ENCODE measurements at regions not wholly inside any gene's neighbourhood (a gene's known extent, or its start where the extent isn't known, plus 50 kb on each side); places are given as distances from the start of the nearest gene placed in this dataset.

GRCh38 chr1:233444484-233444883 is 117.0 kb downstream of the MAP3K21 start:
- no peak overlapping the region for H3K4me3 Mint-ChIP-seq (ENCODE audit: unreplicated experiment)
- H3K27ac Mint-ChIP-seq (ENCODE audit: unreplicated experiment): no peak overlapping the region
- peaks cover 5% of the 10 kb centered on the region for H3K36me3 Mint-ChIP-seq (ENCODE audit: unreplicated experiment)
- TF ChIP-seq CTCF (IDR thresholded peaks at IDR 0.05; ENCODE audit: partially characterized antibody, unreplicated experiment): no peak
- peaks cover 6% of the 10 kb centered on the region for H3K27me3 Mint-ChIP-seq (ENCODE audit: unreplicated experiment)
- no peak for DNase-seq
- H3K9me3 Mint-ChIP-seq (ENCODE audit: unreplicated experiment): no peaks in the 10 kb centered on the region
- no peaks in the 10 kb centered on the region for H3K4me1 Mint-ChIP-seq (ENCODE audit: low read depth, unreplicated experiment)

GRCh38 chr1:233445737-233446136 is 118.2 kb downstream of the MAP3K21 start:
- no peaks in the 10 kb centered on the region for H3K4me1 Mint-ChIP-seq (ENCODE audit: low read depth, unreplicated experiment)
- no peak for DNase-seq
- no peaks in the 10 kb centered on the region for H3K9me3 Mint-ChIP-seq (ENCODE audit: unreplicated experiment)
- no peak for TF ChIP-seq CTCF (IDR thresholded peaks at IDR 0.05; ENCODE audit: partially characterized antibody, unreplicated experiment)
- peaks cover 5% of the 10 kb centered on the region for H3K36me3 Mint-ChIP-seq (ENCODE audit: unreplicated experiment)
- no peak overlapping the region for H3K27ac Mint-ChIP-seq (ENCODE audit: unreplicated experiment)
- H3K27me3 Mint-ChIP-seq (ENCODE audit: unreplicated experiment): peaks cover 6% of the 10 kb centered on the region
- H3K4me3 Mint-ChIP-seq (ENCODE audit: unreplicated experiment): no peak overlapping the region

- no peaks in the 10 kb centered on the region for H3K9me3 Mint-ChIP-seq (ENCODE audit: unreplicated experiment)
- no peak overlapping the region for H3K27ac Mint-ChIP-seq (ENCODE audit: unreplicated experiment)
- H3K4me1 Mint-ChIP-seq (ENCODE audit: low read depth, unreplicated experiment): no peaks in the 10 kb centered on the region
- TF ChIP-seq CTCF (IDR thresholded peaks at IDR 0.05; ENCODE audit: partially characterized antibody, unreplicated experiment): no peak
- H3K36me3 Mint-ChIP-seq (ENCODE audit: unreplicated experiment): peaks cover 5% of the 10 kb centered on the region
- peaks cover 4% of the 10 kb centered on the region for H3K27me3 Mint-ChIP-seq (ENCODE audit: unreplicated experiment)
- H3K4me3 Mint-ChIP-seq (ENCODE audit: unreplicated experiment): no peak overlapping the region
- DNase-seq: no peak
These were observed 119.4 kb downstream of the MAP3K21 start for GRCh38 chr1:233446935-233447334.

GRCh38 chr1:233448109-233448689 is 120.7 kb downstream of the MAP3K21 start:
- peaks cover 4% of the 10 kb centered on the region for H3K27me3 Mint-ChIP-seq (ENCODE audit: unreplicated experiment)
- no peak for DNase-seq
- no peaks in the 10 kb centered on the region for H3K4me1 Mint-ChIP-seq (ENCODE audit: low read depth, unreplicated experiment)
- no peak overlapping the region for H3K27ac Mint-ChIP-seq (ENCODE audit: unreplicated experiment)
- TF ChIP-seq CTCF (IDR thresholded peaks at IDR 0.05; ENCODE audit: partially characterized antibody, unreplicated experiment): no peak
- no peaks in the 10 kb centered on the region for H3K9me3 Mint-ChIP-seq (ENCODE audit: unreplicated experiment)
- peaks cover 5% of the 10 kb centered on the region for H3K36me3 Mint-ChIP-seq (ENCODE audit: unreplicated experiment)
- no peak overlapping the region for H3K4me3 Mint-ChIP-seq (ENCODE audit: unreplicated experiment)

- Mint-ChIP-seq H3K27ac (ENCODE audit: unreplicated experiment) (no peak overlapping the region), H3K36me3 (ENCODE audit: unreplicated experiment) (no peaks in the 10 kb centered on the region), H3K9me3 (ENCODE audit: unreplicated experiment) (no peaks in the 10 kb centered on the region), H3K4me3 (ENCODE audit: unreplicated experiment) (no peak overlapping the region), H3K27me3 (ENCODE audit: unreplicated experiment) (no peaks in the 10 kb centered on the region), H3K4me1 (ENCODE audit: low read depth, unreplicated experiment) (no peaks in the 10 kb centered on the region)
- DNase-seq: no peak
- TF ChIP-seq CTCF (IDR thresholded peaks at IDR 0.05; ENCODE audit: partially characterized antibody, unreplicated experiment): no peak
These were observed 125.2 kb downstream of the MAP3K21 start for GRCh38 chr1:233452724-233453123.

Data from glutamatergic neuron (in vitro differentiated cells).